ENCODE measurements at regions not wholly inside any gene's neighbourhood (a gene's known extent, or its start where the extent isn't known, plus 50 kb on each side); places are given as distances from the start of the nearest gene placed in this dataset.

- H3K9ac ChIP-seq (ENCODE audit: control insufficient read depth, extremely low read depth, insufficient read depth, low read length): no peak overlapping the region
- H2AFZ ChIP-seq (ENCODE audit: control insufficient read depth, low read length): no peak overlapping the region
- no peaks in the 10 kb centered on the region for H3K27me3 ChIP-seq (ENCODE audit: control insufficient read depth, extremely low read depth, insufficient read depth, low read length)
- no peak for DNase-seq (ENCODE audit: low read depth, low spot score)
- no peaks in the 10 kb centered on the region for H3K36me3 ChIP-seq (ENCODE audit: control insufficient read depth in 2 of 2, extremely low read depth in 1 of 2, insufficient read depth in 2 of 2, low read length in 2 of 2)
- peaks cover 11% of the 10 kb centered on the region for H3K4me1 ChIP-seq (ENCODE audit: control insufficient read depth, extremely low read depth, insufficient read depth, low read length)
- H4K20me1 ChIP-seq (ENCODE audit: control insufficient read depth, extremely low read depth, insufficient read depth, low read length): no peaks in the 10 kb centered on the region
- no peak overlapping the region for H3K4me2 ChIP-seq (ENCODE audit: control insufficient read depth, extremely low read depth, insufficient read depth, low read depth, low read length)
- H3K9me3 ChIP-seq (ENCODE audit: control insufficient read depth, low read depth, low read length): no peaks in the 10 kb centered on the region
- TF ChIP-seq, protein P1, sequence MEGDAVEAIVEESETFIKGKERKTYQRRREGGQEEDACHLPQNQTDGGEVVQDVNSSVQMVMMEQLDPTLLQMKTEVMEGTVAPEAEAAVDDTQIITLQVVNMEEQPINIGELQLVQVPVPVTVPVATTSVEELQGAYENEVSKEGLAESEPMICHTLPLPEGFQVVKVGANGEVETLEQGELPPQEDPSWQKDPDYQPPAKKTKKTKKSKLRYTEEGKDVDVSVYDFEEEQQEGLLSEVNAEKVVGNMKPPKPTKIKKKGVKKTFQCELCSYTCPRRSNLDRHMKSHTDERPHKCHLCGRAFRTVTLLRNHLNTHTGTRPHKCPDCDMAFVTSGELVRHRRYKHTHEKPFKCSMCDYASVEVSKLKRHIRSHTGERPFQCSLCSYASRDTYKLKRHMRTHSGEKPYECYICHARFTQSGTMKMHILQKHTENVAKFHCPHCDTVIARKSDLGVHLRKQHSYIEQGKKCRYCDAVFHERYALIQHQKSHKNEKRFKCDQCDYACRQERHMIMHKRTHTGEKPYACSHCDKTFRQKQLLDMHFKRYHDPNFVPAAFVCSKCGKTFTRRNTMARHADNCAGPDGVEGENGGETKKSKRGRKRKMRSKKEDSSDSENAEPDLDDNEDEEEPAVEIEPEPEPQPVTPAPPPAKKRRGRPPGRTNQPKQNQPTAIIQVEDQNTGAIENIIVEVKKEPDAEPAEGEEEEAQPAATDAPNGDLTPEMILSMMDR (optimal IDR thresholded peaks at IDR 0.05 in 1 of 3, IDR thresholded peaks at IDR 0.05 in 1 of 3, conservative IDR thresholded peaks at IDR 0.05 in 1 of 3; ENCODE audit: extremely low read depth in 1 of 3, insufficient read depth in 2 of 3, low read length in 3 of 3): no peak
- no peak for TF ChIP-seq EZH2 (IDR thresholded peaks at IDR 0.05; ENCODE audit: low read length)
- H3K4me3 ChIP-seq (ENCODE audit: control insufficient read depth in 2 of 3, extremely low read depth in 1 of 3, insufficient read depth in 2 of 3, low read depth in 1 of 3, low read length in 3 of 3): no peak overlapping the region
- H3K79me2 ChIP-seq (ENCODE audit: control insufficient read depth, insufficient read depth, low read length): no peaks in the 10 kb centered on the region
- H3K27ac ChIP-seq (ENCODE audit: control insufficient read depth, insufficient read depth, low read length): no peak overlapping the region
- dilution Hi-C loops (cut with MboI; ENCODE audit: extremely low pct_ligation_motif_present, low sequenced_read_pairs): no loop called here
- no peaks in the 10 kb centered on the region for H3K9me1 ChIP-seq (ENCODE audit: control insufficient read depth, extremely low read depth, insufficient read depth, low read length)
- no peak for FAIRE-seq
Measured at GRCh38 chr4:112852601-112853000, 196.9 kb upstream of the ANK2 start.

DNA sequence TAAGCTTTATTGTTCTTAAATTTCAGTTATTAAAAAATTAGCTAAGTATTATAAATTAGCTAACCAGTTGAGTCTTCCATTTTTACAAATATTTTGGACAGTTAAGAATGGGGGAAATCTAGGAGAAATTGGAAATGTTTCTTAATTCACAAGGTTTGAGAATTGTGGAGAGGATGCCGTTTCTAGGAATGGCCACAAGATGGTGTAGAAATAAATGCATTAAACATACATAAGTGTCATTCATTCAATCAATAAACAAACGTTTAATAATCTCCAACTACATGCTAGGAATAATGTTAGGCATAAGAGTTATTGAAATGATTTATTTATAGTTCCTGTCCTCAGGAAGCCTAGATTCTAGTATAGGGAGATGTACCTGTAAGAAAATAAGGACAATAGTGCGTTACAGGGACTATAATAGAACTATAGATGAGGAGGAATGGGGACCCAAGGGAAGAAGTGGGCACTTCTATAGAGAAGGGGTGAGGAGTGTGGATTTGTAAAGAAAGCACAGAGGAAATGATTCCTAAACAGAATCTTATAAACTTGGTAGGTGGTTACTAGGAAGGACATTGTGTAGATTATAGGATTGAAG lies 195.7 kb upstream of the ANK2 start:
- Histone ChIP-seq H3K27me3 (ENCODE audit: control insufficient read depth, extremely low read depth, insufficient read depth, low read length) (no peaks in the 10 kb centered on the region), H3K9me3 (ENCODE audit: control insufficient read depth, low read depth, low read length) (no peaks in the 10 kb centered on the region), H3K4me3 (ENCODE audit: control insufficient read depth in 2 of 3, extremely low read depth in 1 of 3, insufficient read depth in 2 of 3, low read depth in 1 of 3, low read length in 3 of 3) (no peak overlapping the region), H3K36me3 (ENCODE audit: control insufficient read depth in 2 of 2, extremely low read depth in 1 of 2, insufficient read depth in 2 of 2, low read length in 2 of 2) (no peaks in the 10 kb centered on the region), H3K4me1 (ENCODE audit: control insufficient read depth, extremely low read depth, insufficient read depth, low read length) (peaks cover 17% of the 10 kb centered on the region), H2AFZ (ENCODE audit: control insufficient read depth, low read length) (no peak overlapping the region), H4K20me1 (ENCODE audit: control insufficient read depth, extremely low read depth, insufficient read depth, low read length) (no peaks in the 10 kb centered on the region), H3K27ac (ENCODE audit: control insufficient read depth, insufficient read depth, low read length) (no peak overlapping the region), H3K9me1 (ENCODE audit: control insufficient read depth, extremely low read depth, insufficient read depth, low read length) (no peaks in the 10 kb centered on the region), H3K79me2 (ENCODE audit: control insufficient read depth, insufficient read depth, low read length) (no peaks in the 10 kb centered on the region), H3K9ac (ENCODE audit: control insufficient read depth, extremely low read depth, insufficient read depth, low read length) (no peak overlapping the region), H3K4me2 (ENCODE audit: control insufficient read depth, extremely low read depth, insufficient read depth, low read depth, low read length) (no peak overlapping the region)
- FAIRE-seq: no peak
- no peak for DNase-seq (ENCODE audit: low read depth, low spot score)
- dilution Hi-C loops (cut with MboI; ENCODE audit: extremely low pct_ligation_motif_present, low sequenced_read_pairs): no loop called here
- TF ChIP-seq, protein P1 (optimal IDR thresholded peaks at IDR 0.05 in 1 of 3, IDR thresholded peaks at IDR 0.05 in 1 of 3, conservative IDR thresholded peaks at IDR 0.05 in 1 of 3; ENCODE audit: extremely low read depth in 1 of 3, insufficient read depth in 2 of 3, low read length in 3 of 3): peak in 2 of 3 experiments; percentile 29 to 37
- no peak for TF ChIP-seq EZH2 (IDR thresholded peaks at IDR 0.05; ENCODE audit: low read length)

Data from keratinocyte (primary cell).